ENCODE measurements at regions not wholly inside any gene's neighbourhood (a gene's known extent, or its start where the extent isn't known, plus 50 kb on each side); places are given as distances from the start of the nearest gene placed in this dataset.

DNA sequence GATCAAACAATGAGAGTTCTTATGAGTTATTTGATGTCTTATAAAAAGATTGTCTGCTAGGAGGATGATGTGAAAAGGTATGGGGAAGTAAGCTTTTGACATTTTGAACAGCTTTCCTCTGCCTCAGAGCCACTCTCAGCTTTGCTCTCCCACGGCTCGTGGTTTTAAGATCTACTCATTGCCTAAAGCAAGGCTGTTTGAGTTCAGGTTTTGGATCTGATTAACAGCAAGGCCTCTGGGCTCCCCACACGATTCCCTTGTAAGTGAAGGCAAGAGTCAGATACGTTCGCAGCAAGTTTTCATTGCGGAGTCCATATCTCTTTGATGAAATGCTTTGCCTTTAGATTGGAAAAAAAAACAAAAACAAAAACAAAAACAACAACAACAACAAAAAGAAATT lies 515.0 kb upstream of the SALL1 start:
- TF ChIP-seq, protein P1, sequence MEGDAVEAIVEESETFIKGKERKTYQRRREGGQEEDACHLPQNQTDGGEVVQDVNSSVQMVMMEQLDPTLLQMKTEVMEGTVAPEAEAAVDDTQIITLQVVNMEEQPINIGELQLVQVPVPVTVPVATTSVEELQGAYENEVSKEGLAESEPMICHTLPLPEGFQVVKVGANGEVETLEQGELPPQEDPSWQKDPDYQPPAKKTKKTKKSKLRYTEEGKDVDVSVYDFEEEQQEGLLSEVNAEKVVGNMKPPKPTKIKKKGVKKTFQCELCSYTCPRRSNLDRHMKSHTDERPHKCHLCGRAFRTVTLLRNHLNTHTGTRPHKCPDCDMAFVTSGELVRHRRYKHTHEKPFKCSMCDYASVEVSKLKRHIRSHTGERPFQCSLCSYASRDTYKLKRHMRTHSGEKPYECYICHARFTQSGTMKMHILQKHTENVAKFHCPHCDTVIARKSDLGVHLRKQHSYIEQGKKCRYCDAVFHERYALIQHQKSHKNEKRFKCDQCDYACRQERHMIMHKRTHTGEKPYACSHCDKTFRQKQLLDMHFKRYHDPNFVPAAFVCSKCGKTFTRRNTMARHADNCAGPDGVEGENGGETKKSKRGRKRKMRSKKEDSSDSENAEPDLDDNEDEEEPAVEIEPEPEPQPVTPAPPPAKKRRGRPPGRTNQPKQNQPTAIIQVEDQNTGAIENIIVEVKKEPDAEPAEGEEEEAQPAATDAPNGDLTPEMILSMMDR (IDR thresholded peaks at IDR 0.05 in 2 of 3, conservative IDR thresholded peaks at IDR 0.05 in 1 of 3; ENCODE audit: borderline replicate concordance in 1 of 3, insufficient read depth in 1 of 3, low read depth in 2 of 3, low read length in 2 of 3), result no peak
- TF ChIP-seq POLR2AphosphoS5 (IDR thresholded peaks at IDR 0.05; ENCODE audit: low read depth, low read length) (no peak), POLR2A (IDR thresholded peaks at IDR 0.05; ENCODE audit: borderline replicate concordance, extremely low read depth, insufficient read depth, insufficient read length) (no peak), ZNF274 (IDR thresholded peaks at IDR 0.05; ENCODE audit: low read depth, low read length) (no peak)
- TF ChIP-seq, protein P2, sequence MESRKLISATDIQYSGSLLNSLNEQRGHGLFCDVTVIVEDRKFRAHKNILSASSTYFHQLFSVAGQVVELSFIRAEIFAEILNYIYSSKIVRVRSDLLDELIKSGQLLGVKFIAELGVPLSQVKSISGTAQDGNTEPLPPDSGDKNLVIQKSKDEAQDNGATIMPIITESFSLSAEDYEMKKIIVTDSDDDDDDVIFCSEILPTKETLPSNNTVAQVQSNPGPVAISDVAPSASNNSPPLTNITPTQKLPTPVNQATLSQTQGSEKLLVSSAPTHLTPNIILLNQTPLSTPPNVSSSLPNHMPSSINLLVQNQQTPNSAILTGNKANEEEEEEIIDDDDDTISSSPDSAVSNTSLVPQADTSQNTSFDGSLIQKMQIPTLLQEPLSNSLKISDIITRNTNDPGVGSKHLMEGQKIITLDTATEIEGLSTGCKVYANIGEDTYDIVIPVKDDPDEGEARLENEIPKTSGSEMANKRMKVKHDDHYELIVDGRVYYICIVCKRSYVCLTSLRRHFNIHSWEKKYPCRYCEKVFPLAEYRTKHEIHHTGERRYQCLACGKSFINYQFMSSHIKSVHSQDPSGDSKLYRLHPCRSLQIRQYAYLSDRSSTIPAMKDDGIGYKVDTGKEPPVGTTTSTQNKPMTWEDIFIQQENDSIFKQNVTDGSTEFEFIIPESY (IDR thresholded peaks at IDR 0.05; ENCODE audit: extremely low read depth, insufficient replicate concordance, low read length), result no peak
